ENCODE measurements at regions not wholly inside any gene's neighbourhood (a gene's known extent, or its start where the extent isn't known, plus 50 kb on each side); places are given as distances from the start of the nearest gene placed in this dataset.
"Not testable (repeated sequence)": the region's sequence is repeated elsewhere in the genome, so short reads cannot be mapped to it uniquely, and the experiment has no call there.

DNA sequence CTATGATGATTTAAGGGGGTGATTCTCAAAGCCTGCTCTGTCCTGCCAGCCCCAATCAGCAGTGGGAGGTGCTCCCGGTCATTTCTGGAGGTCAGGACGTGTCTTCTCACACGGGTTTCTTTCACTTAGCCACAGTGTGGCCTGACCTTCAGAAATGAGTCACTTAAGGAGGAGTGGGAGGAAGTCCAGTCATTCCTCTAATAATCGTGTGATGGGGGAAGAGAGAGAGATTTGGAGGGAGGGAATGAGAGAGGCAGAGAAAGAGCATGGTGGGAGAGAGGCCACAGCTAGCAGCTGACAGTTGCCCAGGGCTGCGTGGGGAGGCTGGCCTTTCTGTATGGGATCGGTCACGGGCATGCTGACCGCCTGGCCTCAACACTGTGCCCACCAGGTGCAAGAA, 142.6 kb upstream of the ZNF469 start:
- H3K4me1 ChIP-seq (replicated peaks in 1 of 4; ENCODE audit: control insufficient read depth in 3 of 4, insufficient read depth in 4 of 4, low read length in 3 of 4); H3K79me1 ChIP-seq (ENCODE audit: low read depth, low read length); H2BK5ac ChIP-seq (ENCODE audit: low read depth, low read length); H2BK20ac ChIP-seq (ENCODE audit: low read length); H2AFZ ChIP-seq (ENCODE audit: low read length); H3K9ac ChIP-seq (replicated peaks in 1 of 4; ENCODE audit: extremely low read depth in 1 of 4, low read depth in 3 of 4, low read length in 3 of 4); H2BK12ac ChIP-seq (ENCODE audit: low read depth, low read length); H3K4me3 ChIP-seq (ENCODE audit: extremely low read depth in 1 of 4, insufficient read depth in 2 of 4, low read depth in 3 of 4, low read length in 4 of 4); POLR2A ChIA-PET (ENCODE audit: partially characterized antibody); H3K18ac ChIP-seq (ENCODE audit: extremely low read depth, low read length); H3K14ac ChIP-seq (ENCODE audit: insufficient read length); H2BK15ac ChIP-seq (ENCODE audit: low read length); H3K4ac ChIP-seq (replicated peaks; ENCODE audit: insufficient read length, low read depth, low read length); H3K23me2 ChIP-seq (ENCODE audit: low read depth, low read length); H4K5ac ChIP-seq (ENCODE audit: insufficient read length, low read depth, low read length); H3K36me3 ChIP-seq (ENCODE audit: control insufficient read depth in 2 of 4, insufficient read depth in 4 of 4, low read length in 3 of 4); H3K27ac ChIP-seq (ENCODE audit: low read depth, low read length); H3K9me3 ChIP-seq (ENCODE audit: insufficient read depth in 2 of 2, low read depth in 1 of 2, low read length in 1 of 2); H3K27me3 ChIP-seq (replicated peaks in 1 of 4; ENCODE audit: control insufficient read depth in 3 of 4, extremely low read depth in 1 of 4, insufficient read depth in 3 of 4, low read length in 3 of 4); H2AK5ac ChIP-seq (ENCODE audit: low read depth, low read length); H3K79me2 ChIP-seq (ENCODE audit: control insufficient read depth in 1 of 2, insufficient read depth in 2 of 2, low read length in 2 of 2); H4K91ac ChIP-seq (replicated peaks; ENCODE audit: insufficient read length, low read length); H3K56ac ChIP-seq (replicated peaks; ENCODE audit: insufficient read length, low read depth, low read length); DNase-seq (ENCODE audit: low read depth in 1 of 2, low spot score in 2 of 2); H4K20me1 ChIP-seq (replicated peaks in 1 of 2; ENCODE audit: control insufficient read depth in 1 of 2, insufficient read depth in 2 of 2, low read length in 2 of 2); H4K8ac ChIP-seq (ENCODE audit: extremely low read depth, insufficient read depth, low read length); H2BK120ac ChIP-seq (replicated peaks; ENCODE audit: low read depth, low read length); H3K4me2 ChIP-seq (ENCODE audit: insufficient read depth in 1 of 2, low read depth in 2 of 2, low read length in 2 of 2); FAIRE-seq; H3K23ac ChIP-seq (ENCODE audit: insufficient read length); CTCF ChIA-PET (ENCODE audit: partially characterized antibody): not testable (repeated sequence)
- WGBS, 2 experiments (ENCODE audit: extremely low coverage in 1 of 2, insufficient coverage in 1 of 2, insufficient read length in 1 of 2, insufficient replicate concordance in 2 of 2, low coverage in 1 of 2, low lambda C conversion rate in 2 of 2, missing lambda C conversion rate in 1 of 2): 95% methylated on average over 5 of the region's 8 CpGs; no CpG with 5 or more reads in 1 of the 2 experiments

DNA sequence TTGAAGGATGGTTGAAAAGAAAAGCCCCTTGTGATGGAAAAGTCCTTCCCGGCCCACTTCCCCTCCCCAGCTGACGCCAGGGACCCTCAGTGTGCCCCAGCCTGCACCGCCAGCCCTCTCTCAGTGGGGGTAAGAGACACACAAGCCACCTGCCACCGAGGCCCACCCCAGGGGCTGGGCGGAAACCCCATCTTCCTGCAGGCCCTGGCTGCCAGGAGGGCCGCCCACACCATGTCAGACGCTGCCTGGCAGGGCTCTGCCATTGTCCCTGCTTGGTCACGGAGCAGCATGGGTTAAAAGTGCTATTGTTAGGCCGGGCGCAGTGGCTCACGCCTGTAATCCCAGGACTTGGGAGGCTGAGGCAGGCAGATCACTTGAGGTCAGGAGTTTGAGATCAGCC, 142.0 kb upstream of the ZNF469 start:
- H3K4ac ChIP-seq (replicated peaks; ENCODE audit: insufficient read length, low read depth, low read length); H3K23ac ChIP-seq (ENCODE audit: insufficient read length); H3K79me2 ChIP-seq (ENCODE audit: control insufficient read depth in 1 of 2, insufficient read depth in 2 of 2, low read length in 2 of 2); H3K4me3 ChIP-seq (ENCODE audit: extremely low read depth in 1 of 4, insufficient read depth in 2 of 4, low read depth in 3 of 4, low read length in 4 of 4); POLR2A ChIA-PET (ENCODE audit: partially characterized antibody); H2AFZ ChIP-seq (ENCODE audit: low read length); H3K56ac ChIP-seq (replicated peaks; ENCODE audit: insufficient read length, low read depth, low read length); H3K79me1 ChIP-seq (ENCODE audit: low read depth, low read length); H4K91ac ChIP-seq (replicated peaks; ENCODE audit: insufficient read length, low read length); H2BK5ac ChIP-seq (ENCODE audit: low read depth, low read length); H3K9me3 ChIP-seq (ENCODE audit: insufficient read depth in 2 of 2, low read depth in 1 of 2, low read length in 1 of 2); H3K27me3 ChIP-seq (replicated peaks in 1 of 4; ENCODE audit: control insufficient read depth in 3 of 4, extremely low read depth in 1 of 4, insufficient read depth in 3 of 4, low read length in 3 of 4); H4K8ac ChIP-seq (ENCODE audit: extremely low read depth, insufficient read depth, low read length); DNase-seq (ENCODE audit: low read depth in 1 of 2, low spot score in 2 of 2); H3K36me3 ChIP-seq (ENCODE audit: control insufficient read depth in 2 of 4, insufficient read depth in 4 of 4, low read length in 3 of 4); H3K4me1 ChIP-seq (replicated peaks in 1 of 4; ENCODE audit: control insufficient read depth in 3 of 4, insufficient read depth in 4 of 4, low read length in 3 of 4); H4K20me1 ChIP-seq (replicated peaks in 1 of 2; ENCODE audit: control insufficient read depth in 1 of 2, insufficient read depth in 2 of 2, low read length in 2 of 2); H3K9ac ChIP-seq (replicated peaks in 1 of 4; ENCODE audit: extremely low read depth in 1 of 4, low read depth in 3 of 4, low read length in 3 of 4); H2BK15ac ChIP-seq (ENCODE audit: low read length); H2BK12ac ChIP-seq (ENCODE audit: low read depth, low read length); H3K18ac ChIP-seq (ENCODE audit: extremely low read depth, low read length); H3K14ac ChIP-seq (ENCODE audit: insufficient read length); FAIRE-seq; H2BK20ac ChIP-seq (ENCODE audit: low read length); H3K4me2 ChIP-seq (ENCODE audit: insufficient read depth in 1 of 2, low read depth in 2 of 2, low read length in 2 of 2); H3K23me2 ChIP-seq (ENCODE audit: low read depth, low read length); H3K27ac ChIP-seq (ENCODE audit: low read depth, low read length); H2AK5ac ChIP-seq (ENCODE audit: low read depth, low read length); H2BK120ac ChIP-seq (replicated peaks; ENCODE audit: low read depth, low read length); H4K5ac ChIP-seq (ENCODE audit: insufficient read length, low read depth, low read length): not testable (repeated sequence)
- WGBS, 2 experiments (ENCODE audit: extremely low coverage in 1 of 2, insufficient coverage in 1 of 2, insufficient read length in 1 of 2, insufficient replicate concordance in 2 of 2, low coverage in 1 of 2, low lambda C conversion rate in 2 of 2, missing lambda C conversion rate in 1 of 2): 83% methylated on average over 7 of the region's 11 CpGs; no CpG with 5 or more reads in 1 of the 2 experiments
- CTCF ChIA-PET (ENCODE audit: partially characterized antibody): interaction anchor here (1.5 kb wide), 1 partner anchor 14 kb away, joined by 3 read pairs; no protein-coding TSS in a partner anchor

Data from H1 (cell line).